HCT116 (cell line): ENCODE measurements at regions not wholly inside any gene's neighbourhood (a gene's known extent, or its start where the extent isn't known, plus 50 kb on each side); places are given as distances from the start of the nearest gene placed in this dataset.

Experiments used
- CTCF ChIP-seq, 3 experiments: fragments of 200-600 bp in 1 of 3; sonication (generic) in 1 of 3; IDR thresholded peaks in 2 of 3; conservative IDR thresholded peaks in 1 of 3; 2 replicates each; pipeline ENCODE4 v1.5.1; 2012 to 2017; ENCODE audit warnings: low read depth in 2 of 3, low read length in 2 of 3, antibody characterized with exemption in 1 of 3, borderline replicate concordance in 1 of 3, control low read depth in 1 of 3, mild to moderate bottlenecking in 1 of 3, mixed read lengths in 1 of 3, mixed run types in 1 of 3, moderate library complexity in 1 of 3; ENCODE audit not compliant: insufficient read depth in 1 of 3
- ZBTB33 ChIP-seq: IDR thresholded peaks from 2 replicates; pipeline ENCODE4 v1.6.1; 2011; ENCODE audit warnings: mild to moderate bottlenecking, low read length, moderate library complexity; ENCODE audit not compliant: insufficient replicate concordance; ENCODE audit errors: extremely low read depth

GRCh38 chr21:28828981-28829380, 163.7 kb downstream of the LTN1 start:
- TF ChIP-seq CTCF (IDR thresholded peaks at IDR 0.05 in 2 of 3, conservative IDR thresholded peaks at IDR 0.05 in 1 of 3; ENCODE audit: borderline replicate concordance in 1 of 3, insufficient read depth in 1 of 3, low read depth in 2 of 3, low read length in 2 of 3), result no peak
- TF ChIP-seq ZBTB33, result no peak
